ENCODE measurements at regions not wholly inside any gene's neighbourhood (a gene's known extent, or its start where the extent isn't known, plus 50 kb on each side); places are given as distances from the start of the nearest gene placed in this dataset.
"Not testable (repeated sequence)": the region's sequence is repeated elsewhere in the genome, so short reads cannot be mapped to it uniquely, and the experiment has no call there.

- DNase-seq: no peak
Measured at GRCh38 chr3:176633511-176633910, 563.8 kb downstream of the TBL1XR1 start.

GRCh38 chr3:176632925-176633324 is 564.4 kb downstream of the TBL1XR1 start:
- no peak for DNase-seq

- DNase-seq: no peak
Measured at GRCh38 chr3:176631165-176631564, 566.1 kb downstream of the TBL1XR1 start.

- DNase-seq: no peak
Measured at GRCh38 chr3:176628101-176628639, 569.1 kb downstream of the TBL1XR1 start.

GRCh38 chr3:176623468-176624150 is 573.7 kb downstream of the TBL1XR1 start:
- DNase-seq: no peak

- no peak for DNase-seq
Measured at GRCh38 chr3:176619833-176620232, 577.4 kb downstream of the TBL1XR1 start.

- no peak for DNase-seq
Measured at GRCh38 chr3:176615826-176616225, 581.5 kb downstream of the TBL1XR1 start.

- DNase-seq: no peak
Measured at GRCh38 chr3:176611703-176612102, 585.6 kb downstream of the TBL1XR1 start.

- DNase-seq: no peak
Measured at GRCh38 chr3:176609361-176609760, 587.9 kb downstream of the TBL1XR1 start.

GRCh38 chr3:176605553-176605952 is 591.7 kb downstream of the TBL1XR1 start:
- not testable (repeated sequence) for DNase-seq

GRCh38 chr3:176595307-176595706 is 602.0 kb downstream of the TBL1XR1 start:
- DNase-seq: no peak

- no peak for DNase-seq
Measured at GRCh38 chr3:176590722-176591121, 606.6 kb downstream of the TBL1XR1 start.

- no peak for DNase-seq
Measured at GRCh38 chr3:176587089-176587488, 610.2 kb downstream of the TBL1XR1 start.

- DNase-seq: no peak
Measured at GRCh38 chr3:176584413-176585176, 612.7 kb downstream of the TBL1XR1 start.

- no peak for DNase-seq
Measured at GRCh38 chr3:176583956-176584355, 613.3 kb downstream of the TBL1XR1 start.

GRCh38 chr3:176581589-176581988 is 615.7 kb downstream of the TBL1XR1 start:
- no peak for DNase-seq

- no peak for DNase-seq
Measured at GRCh38 chr3:176579711-176580185, 617.5 kb downstream of the TBL1XR1 start.

GRCh38 chr3:176578316-176578715 is 619.0 kb downstream of the TBL1XR1 start:
- DNase-seq: no peak

- no peak for DNase-seq
Measured at GRCh38 chr3:176577447-176577846, 619.8 kb downstream of the TBL1XR1 start.

- no peak for DNase-seq
Measured at GRCh38 chr3:176574786-176575185, 622.5 kb downstream of the TBL1XR1 start.

- no peak for DNase-seq
Measured at GRCh38 chr3:176571926-176572325, 625.4 kb downstream of the TBL1XR1 start.

GRCh38 chr3:176570992-176571391 is 626.3 kb downstream of the TBL1XR1 start:
- DNase-seq: no peak

- no peak for DNase-seq
Measured at GRCh38 chr3:176568189-176568588, 629.1 kb downstream of the TBL1XR1 start.
